ENCODE measurements at regions not wholly inside any gene's neighbourhood (a gene's known extent, or its start where the extent isn't known, plus 50 kb on each side); places are given as distances from the start of the nearest gene placed in this dataset.
A peak's percentile ranks its signal among the peaks of the same experiment; 100 is the strongest.

DNA sequence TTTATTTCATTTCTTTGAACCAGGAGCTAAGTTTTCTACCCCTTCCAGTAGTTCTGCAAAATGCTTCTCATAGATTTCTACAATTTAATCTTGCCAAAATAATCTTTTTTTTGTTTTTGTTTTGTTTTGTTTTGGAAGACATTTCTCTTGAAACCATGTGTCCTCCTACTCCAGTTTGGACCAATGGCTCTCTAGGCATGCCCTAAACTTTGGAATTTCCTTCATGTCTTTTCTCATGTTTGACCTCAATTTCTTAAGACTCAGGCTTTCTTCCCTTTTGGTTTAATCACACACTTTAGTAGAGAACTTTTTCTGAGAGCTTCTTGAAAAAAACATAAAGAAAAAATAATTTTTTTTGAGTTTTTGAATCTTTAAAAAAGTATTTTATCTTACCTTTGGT is 173.8 kb downstream of the GJA1 start:
- FAIRE-seq: peak; percentile 8

DNA sequence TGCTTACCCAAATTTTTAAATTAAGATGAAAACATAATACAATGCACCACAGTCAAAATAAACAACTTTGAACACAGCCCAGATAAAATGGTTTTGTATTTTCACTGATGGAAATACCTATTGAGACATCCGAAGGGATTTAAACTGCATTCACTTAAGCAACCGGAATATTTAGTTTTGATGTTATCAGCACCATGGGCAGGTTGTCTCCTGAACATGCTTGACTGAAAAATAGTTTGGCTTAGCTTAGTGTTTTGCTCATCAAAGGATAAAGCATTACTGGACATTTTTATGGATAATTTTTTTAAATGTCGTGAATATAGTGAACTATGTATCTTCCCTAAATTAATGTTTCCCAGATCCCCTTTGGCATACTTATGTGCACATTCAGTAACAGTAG is 177.5 kb downstream of the GJA1 start:
- DNase-seq (no peak), FAIRE-seq (no peak)
- intact Hi-C loops (cut with DNase I): no loop called here
- Histone ChIP-seq H3K9ac (ENCODE audit: low read length in 3 of 3) (no peak overlapping the region), H3K36me3 (ENCODE audit: control insufficient read depth in 2 of 3, insufficient read depth in 3 of 3, low read length in 3 of 3) (no peaks in the 10 kb centered on the region), H3K9me3 (ENCODE audit: control insufficient read depth in 2 of 3, insufficient read depth in 1 of 3, low read length in 3 of 3) (no peaks in the 10 kb centered on the region), H3K4me1 (ENCODE audit: control insufficient read depth in 2 of 3, insufficient read depth in 2 of 3, low read depth in 1 of 3, low read length in 3 of 3) (no peaks in the 10 kb centered on the region), H3K4me3 (ENCODE audit: low read length in 3 of 3) (no peak overlapping the region), H3K27ac (ENCODE audit: low read depth in 2 of 2, low read length in 2 of 2) (no peak overlapping the region), H3K27me3 (ENCODE audit: control insufficient read depth, insufficient read depth, low read length) (no peaks in the 10 kb centered on the region)
- TF ChIP-seq, protein P1, sequence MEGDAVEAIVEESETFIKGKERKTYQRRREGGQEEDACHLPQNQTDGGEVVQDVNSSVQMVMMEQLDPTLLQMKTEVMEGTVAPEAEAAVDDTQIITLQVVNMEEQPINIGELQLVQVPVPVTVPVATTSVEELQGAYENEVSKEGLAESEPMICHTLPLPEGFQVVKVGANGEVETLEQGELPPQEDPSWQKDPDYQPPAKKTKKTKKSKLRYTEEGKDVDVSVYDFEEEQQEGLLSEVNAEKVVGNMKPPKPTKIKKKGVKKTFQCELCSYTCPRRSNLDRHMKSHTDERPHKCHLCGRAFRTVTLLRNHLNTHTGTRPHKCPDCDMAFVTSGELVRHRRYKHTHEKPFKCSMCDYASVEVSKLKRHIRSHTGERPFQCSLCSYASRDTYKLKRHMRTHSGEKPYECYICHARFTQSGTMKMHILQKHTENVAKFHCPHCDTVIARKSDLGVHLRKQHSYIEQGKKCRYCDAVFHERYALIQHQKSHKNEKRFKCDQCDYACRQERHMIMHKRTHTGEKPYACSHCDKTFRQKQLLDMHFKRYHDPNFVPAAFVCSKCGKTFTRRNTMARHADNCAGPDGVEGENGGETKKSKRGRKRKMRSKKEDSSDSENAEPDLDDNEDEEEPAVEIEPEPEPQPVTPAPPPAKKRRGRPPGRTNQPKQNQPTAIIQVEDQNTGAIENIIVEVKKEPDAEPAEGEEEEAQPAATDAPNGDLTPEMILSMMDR (IDR thresholded peaks at IDR 0.05; ENCODE audit: borderline replicate concordance, extremely low read depth, insufficient read depth): no peak

More for the DNA sequence above, 173.8 kb downstream of the GJA1 start:
- no peaks in the 10 kb centered on the region for H3K27me3 ChIP-seq (ENCODE audit: control insufficient read depth, insufficient read depth, low read length)
- no peak for DNase-seq
- H3K4me3 ChIP-seq (ENCODE audit: low read length in 3 of 3): no peak overlapping the region
- H3K27ac ChIP-seq (ENCODE audit: low read depth in 2 of 2, low read length in 2 of 2): no peak overlapping the region
- intact Hi-C loops (cut with DNase I): no loop called here
- H3K9ac ChIP-seq (ENCODE audit: low read length in 3 of 3): no peak overlapping the region
- H3K4me1 ChIP-seq (ENCODE audit: control insufficient read depth in 2 of 3, insufficient read depth in 2 of 3, low read depth in 1 of 3, low read length in 3 of 3): no peaks in the 10 kb centered on the region
- H3K9me3 ChIP-seq (ENCODE audit: control insufficient read depth in 2 of 3, insufficient read depth in 1 of 3, low read length in 3 of 3): no peaks in the 10 kb centered on the region
- H3K36me3 ChIP-seq (ENCODE audit: control insufficient read depth in 2 of 3, insufficient read depth in 3 of 3, low read length in 3 of 3): no peaks in the 10 kb centered on the region
- TF ChIP-seq, protein P1 (IDR thresholded peaks at IDR 0.05; ENCODE audit: borderline replicate concordance, extremely low read depth, insufficient read depth): no peak

DNA sequence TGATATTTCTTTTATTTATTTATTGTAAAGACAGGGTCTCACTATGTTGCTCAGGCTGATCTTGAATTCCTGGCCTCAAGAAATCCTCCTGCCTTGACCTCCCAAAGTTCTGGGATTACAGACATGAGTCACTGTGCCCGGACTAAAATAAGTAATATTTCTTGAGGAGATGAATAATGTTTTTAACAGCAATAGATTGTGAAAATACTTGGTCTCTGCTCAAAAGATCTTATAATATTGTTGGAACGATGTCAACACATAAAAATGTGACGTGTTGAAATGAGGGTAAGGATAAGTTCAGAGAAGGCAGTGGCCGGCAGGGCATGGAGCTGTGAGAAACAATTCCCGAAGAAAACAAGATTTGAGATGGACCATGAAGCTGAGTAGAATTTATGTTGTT is 178.7 kb downstream of the GJA1 start:
- no peak for DNase-seq
- intact Hi-C loops (cut with DNase I): no loop called here

More for the DNA sequence above, 178.7 kb downstream of the GJA1 start:
- Histone ChIP-seq H3K9me3 (ENCODE audit: control insufficient read depth in 2 of 3, insufficient read depth in 1 of 3, low read length in 3 of 3) (no peaks in the 10 kb centered on the region), H3K4me1 (ENCODE audit: control insufficient read depth in 2 of 3, insufficient read depth in 2 of 3, low read depth in 1 of 3, low read length in 3 of 3) (no peaks in the 10 kb centered on the region), H3K36me3 (ENCODE audit: control insufficient read depth in 2 of 3, insufficient read depth in 3 of 3, low read length in 3 of 3) (no peaks in the 10 kb centered on the region), H3K27me3 (ENCODE audit: control insufficient read depth, insufficient read depth, low read length) (no peaks in the 10 kb centered on the region), H3K9ac (ENCODE audit: low read length in 3 of 3) (no peak overlapping the region), H3K27ac (ENCODE audit: low read depth in 2 of 2, low read length in 2 of 2) (no peak overlapping the region), H3K4me3 (ENCODE audit: low read length in 3 of 3) (no peak overlapping the region)
- no peak for FAIRE-seq
- TF ChIP-seq, protein P1 (IDR thresholded peaks at IDR 0.05; ENCODE audit: borderline replicate concordance, extremely low read depth, insufficient read depth): no peak
